HG03558 (cell line): ENCODE measurements at regions not wholly inside any gene's neighbourhood (a gene's known extent, or its start where the extent isn't known, plus 50 kb on each side); places are given as distances from the start of the nearest gene placed in this dataset.
A peak's percentile ranks its signal among the peaks of the same experiment; 100 is the strongest.

ENCODE experiments used
- ATAC-seq: cut with Tn5 transposase; IDR thresholded peaks from one replicate; pipeline ENCODE4 v1.9.1; 2021; ENCODE audit warnings: moderate number of reproducible peaks; ENCODE audit not compliant: unreplicated experiment; ENCODE audit errors: extremely low read depth

DNA sequence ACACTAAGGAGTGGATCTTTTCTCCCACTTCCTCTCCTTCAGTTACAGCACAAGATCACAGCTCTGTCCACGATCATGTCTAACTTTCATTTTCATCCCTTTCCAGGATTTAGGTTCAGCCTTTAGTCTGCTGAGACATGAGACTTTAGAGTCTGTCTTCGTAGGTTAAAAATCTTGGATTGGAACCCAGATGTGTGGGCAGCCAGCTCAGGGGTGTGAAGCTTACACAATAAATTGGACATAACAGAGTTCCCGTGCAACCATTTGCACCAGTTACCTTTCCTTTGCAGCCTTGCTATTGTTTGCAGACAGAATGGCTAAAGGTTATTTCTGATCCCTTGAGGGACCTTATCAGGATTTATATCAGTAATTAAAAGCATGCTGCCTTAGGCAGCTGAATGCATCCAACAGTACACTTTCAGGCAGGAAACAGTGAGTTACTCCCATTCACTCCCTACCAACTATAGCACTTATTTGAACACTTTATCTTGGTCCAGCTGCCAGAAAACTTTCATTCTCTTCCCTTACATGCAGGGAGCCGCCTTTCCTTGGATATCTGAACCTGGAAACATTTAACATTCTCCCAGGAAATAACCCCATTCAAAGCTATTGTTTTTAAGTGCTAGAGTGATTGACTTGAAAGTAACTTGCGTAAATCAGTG, 87.3 kb downstream of the TMEM100 start:
- no peak for ATAC-seq

DNA sequence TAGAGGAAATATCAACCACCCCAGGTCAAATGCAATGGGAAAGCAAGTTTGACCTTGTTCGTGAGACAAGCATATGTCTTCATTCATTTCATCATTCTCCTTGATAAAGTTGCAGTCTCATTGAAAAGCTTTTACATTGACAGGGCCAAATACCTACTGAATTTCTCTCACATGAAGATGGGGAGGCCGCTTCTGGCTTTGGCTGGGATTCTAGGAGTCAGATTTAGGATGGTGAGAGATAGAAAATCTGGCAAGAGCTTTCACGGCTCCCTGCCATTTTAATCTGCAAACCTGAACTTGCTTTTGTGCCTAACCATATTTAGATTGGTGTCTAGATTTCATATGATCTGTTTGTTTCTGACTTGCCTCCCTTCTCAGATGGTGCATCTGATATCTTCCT, 88.0 kb downstream of the TMEM100 start:
- no peak for ATAC-seq

DNA sequence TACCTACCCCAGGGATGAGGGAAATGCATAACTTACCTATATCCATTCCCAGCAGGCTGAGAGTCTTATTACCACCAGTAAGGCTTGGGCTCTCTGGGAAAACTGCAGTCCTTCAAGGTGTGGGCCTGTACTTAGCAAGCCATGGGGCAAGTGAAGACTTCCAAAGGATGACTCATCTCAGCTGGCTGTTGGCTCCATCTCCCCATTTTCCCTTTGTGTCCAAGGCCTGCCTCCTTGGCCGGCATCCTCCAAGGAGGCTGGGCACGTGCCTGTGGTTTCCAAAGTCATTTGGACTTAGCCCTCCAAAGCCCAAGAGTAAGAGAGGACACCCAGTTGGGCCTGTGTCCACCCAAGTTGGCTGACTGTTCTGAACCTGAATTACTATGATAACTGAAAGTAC, 89.8 kb downstream of the TMEM100 start:
- no peak for ATAC-seq

DNA sequence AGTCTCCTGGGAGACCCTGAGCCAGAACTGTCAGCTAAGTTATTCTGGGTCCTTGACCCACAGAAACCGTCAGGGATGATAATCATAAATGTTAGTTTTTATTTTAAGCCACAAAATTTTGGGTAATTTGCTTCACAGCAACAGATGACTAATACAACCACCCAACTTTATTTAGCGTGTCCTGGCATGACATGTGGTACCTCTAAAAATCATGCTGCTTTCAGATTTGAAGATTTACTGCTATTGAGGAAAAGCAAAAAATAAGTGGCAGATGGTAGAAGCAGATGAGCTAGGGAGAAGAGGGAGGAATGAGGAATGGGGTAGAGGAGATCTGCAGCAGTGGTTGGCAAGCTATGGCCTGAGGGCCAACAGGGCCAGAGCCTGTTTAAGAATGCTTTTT, 90.4 kb downstream of the TMEM100 start:
- ATAC-seq: no peak

DNA sequence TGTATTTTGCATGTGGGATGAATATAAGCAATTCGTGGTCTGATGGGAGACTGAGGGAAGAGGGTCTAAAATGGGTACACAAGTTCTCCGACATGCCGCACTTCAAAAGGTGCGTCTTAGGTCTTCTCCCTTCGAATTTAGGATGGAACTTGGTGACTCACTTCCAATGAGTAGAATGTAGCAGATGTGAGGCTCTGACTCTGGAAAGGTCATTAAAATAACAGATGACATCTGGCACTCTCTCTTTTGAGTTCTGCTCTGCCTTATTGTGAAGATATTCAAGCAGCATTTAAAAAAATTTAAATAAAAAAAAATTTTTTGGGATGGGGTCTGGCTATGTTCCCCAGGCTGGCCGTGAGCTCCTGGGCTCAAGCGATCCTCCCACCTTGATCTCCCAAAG, 92.7 kb downstream of the TMEM100 start:
- ATAC-seq: no peak

DNA sequence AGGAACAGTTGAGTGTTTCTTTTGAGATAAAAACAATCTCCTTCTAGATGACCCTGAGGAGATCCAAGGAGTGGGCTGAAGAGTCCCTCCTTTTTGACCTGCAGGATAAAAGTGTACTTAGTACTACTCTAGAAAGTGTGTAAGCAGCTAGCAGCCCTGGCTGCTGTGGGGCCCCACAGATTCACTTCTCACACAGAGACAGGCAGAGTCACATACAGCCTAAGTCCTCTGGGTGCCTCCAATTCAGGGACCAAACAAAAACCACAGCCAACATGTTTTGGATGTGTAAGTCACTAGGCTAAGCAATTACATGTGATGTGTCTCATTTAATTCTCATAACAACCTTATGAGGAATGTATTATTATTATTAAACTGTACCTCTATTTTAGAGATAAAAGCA, 97.1 kb downstream of the TMEM100 start:
- ATAC-seq: no peak

DNA sequence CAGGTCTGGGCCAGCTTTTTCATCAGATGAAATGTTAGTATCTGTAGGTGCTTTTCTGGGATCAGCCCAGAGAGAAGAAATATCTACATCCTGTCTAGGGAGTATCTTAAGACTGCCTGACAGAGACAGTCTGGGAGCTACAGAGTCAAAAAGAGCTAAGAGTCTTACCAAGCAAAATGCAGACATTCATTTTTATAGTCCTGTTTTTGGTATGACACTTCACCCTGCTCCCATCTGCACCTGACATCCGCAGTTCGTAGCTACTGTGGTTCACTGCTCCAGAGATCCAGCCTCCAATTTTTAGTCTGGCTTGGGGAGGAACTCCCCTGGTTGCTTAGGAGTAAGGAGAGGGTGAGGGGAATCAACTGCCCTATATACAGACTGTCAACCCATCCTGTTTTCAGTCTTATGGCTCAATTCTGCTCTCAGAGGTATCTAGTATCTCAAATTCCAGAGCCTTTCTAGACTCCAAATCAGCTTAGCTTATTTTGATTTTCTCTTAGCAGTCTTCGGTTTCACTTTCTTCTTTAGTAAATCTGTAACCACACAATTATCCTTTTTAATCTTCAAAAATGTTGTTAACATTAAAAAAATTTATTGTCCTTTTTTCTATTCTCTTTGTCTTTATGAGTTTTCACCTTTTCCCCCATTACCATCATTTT, 97.8 kb downstream of the TMEM100 start:
- ATAC-seq: peak; percentile 47

DNA sequence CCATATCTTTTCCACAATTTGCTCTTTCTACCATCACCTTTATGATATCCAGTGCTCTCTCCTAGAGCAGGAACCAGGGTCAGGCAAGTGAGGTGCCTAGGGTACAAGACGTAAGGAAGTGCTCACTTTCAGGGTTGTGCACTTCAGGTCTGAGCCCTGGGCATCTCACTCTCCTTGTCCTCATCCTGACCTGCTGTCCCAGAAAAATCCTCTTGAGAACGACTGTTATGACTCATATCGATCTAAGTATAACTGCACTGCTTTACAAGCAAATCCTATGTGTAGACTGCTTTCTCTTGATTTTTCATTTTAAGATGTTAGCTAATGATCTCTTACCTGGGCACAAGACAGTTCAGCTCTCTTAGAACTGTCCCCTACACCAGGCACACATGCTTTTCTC, 100.1 kb downstream of the TMEM100 start:
- no peak for ATAC-seq

DNA sequence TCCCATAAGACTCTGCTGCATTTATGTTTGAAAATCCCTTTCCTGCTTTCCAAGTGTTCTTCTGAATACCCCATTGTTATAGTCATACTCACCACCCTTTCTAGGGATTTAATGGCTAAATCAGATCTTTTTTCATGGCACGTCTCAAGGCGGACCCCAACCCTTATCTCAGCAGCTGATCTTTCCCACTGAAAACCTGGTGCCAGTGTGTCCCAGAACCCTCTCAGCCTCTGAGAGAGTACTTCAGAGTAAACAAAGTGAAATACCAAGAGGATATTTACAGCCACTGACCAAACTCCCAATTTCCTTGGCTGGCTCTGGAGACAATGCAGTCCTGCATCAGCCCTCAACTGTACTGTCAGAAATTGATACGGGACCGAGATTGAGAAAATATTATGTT, 101.7 kb downstream of the TMEM100 start:
- ATAC-seq: no peak

DNA sequence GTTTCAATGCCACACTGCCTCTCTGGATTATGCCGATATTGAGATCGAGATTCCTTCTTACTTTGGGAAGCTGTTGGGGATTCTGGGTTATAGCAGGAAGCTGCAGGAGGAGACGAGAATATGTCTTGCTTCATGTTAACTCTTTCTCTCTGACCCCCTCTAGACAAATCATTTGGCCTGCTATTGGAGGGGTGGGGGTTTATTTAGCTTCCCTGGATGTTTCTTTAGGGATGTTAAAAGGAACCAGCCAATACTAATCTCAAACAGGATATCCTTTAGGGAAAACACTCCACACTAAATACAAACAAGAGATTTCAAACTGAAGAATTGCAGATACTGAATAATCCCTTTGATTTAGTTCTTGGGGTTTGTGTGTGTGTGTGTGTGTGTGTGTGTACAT, 102.6 kb downstream of the TMEM100 start:
- no peak for ATAC-seq

DNA sequence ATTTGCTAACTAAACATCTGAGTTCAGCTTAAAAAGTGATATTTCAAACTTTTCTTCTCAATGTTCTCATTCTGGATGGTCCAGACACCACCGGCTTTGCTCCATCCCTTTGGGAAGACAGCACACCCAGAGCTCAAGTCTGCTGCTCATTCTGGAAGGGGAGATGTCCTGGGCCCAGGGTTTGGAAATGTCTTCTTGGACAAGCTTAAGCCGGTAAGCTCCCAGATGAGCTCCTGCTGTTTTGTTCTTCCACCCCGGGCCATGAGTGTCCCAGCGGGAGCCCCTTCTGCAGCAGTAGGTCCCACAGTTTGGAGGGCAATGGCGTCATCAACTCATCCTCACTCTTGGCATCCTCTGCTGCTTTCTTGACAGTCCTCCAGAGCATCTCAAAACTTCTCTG, 105.2 kb downstream of the TMEM100 start:
- no peak for ATAC-seq

DNA sequence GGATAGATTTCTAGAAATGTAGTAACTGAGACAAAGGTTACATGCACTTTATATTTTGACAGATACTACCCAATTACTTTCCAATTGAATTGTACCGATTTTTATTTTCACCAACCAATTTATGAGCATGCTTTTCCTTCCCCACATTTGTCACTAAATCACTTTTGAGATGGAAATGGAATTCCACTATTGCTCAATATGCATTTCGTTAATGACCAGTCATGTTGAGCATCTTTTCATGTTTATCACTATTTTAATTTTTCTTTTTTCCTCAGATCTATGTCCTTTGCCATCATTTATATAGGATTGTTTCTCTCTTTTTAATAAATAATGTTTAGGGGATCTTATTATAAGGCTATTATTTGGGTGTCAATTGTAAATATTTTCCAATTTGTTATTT, 102.8 kb upstream of the SMIM36 start:
- no peak for ATAC-seq

DNA sequence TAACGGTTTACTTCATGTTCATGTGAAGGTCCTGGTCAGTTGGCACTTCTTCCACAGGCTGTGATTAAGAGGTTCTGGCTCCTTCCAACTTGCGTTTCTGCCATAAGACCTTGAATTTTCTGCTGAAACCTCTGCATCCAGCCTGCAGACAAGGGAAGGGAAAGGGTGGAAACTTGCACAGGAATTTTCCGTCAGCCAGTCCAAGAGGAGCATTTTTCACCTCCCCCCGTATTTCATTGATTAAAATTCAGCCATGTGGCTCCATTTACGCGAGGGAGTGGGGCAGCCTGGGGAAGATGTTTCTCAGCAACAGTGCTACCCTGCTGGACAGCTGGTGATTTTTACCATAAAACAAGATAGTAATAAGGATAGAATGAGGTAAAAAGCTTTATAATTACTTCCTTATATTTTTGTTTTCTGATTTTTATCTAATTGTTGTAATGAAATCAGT, 101.5 kb upstream of the SMIM36 start:
- no peak for ATAC-seq

DNA sequence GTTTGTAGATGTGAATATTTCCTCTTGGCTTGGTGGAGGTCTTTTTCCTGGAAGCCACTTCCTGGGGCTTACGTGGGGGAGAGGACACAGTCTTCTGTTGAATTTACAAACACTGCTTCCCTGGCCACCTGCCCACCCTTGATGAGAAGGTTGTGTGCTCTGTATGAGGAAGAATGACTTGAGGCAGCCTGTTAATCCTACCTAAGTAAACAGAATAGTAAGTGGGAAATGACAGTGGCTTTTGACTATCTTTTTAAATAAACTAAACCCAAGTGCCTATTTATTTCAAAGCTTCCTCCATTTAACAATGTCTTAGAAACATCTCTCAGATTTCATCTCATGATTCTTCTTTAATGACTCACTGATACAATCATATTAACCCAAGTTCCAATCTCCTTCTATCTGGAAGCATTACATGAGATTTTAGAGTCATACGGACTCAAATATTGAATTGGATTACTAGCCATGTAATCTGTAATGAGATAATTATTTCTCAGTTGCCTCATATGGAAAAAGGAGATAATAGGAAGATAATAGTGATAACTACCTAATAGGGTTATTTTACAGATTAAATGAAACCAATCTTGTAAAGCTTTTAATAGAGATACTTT, 96.6 kb upstream of the SMIM36 start:
- ATAC-seq: no peak

DNA sequence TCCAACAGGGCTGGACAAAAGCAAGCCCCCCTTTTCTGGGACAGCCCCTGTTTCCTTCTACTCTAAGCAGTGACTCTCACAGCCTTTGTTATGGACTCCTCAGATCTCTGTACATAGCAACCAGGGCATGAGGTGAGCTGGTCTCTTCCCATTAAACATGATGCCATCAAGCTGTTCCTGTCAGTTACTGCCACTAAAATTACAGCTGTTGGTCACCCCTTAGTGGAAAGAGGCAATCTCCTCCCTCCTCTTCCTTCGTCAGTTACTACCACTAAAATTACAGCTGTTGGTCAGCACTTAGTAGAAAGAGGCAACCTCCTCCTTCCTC, 95.2 kb upstream of the SMIM36 start:
- ATAC-seq: no peak

DNA sequence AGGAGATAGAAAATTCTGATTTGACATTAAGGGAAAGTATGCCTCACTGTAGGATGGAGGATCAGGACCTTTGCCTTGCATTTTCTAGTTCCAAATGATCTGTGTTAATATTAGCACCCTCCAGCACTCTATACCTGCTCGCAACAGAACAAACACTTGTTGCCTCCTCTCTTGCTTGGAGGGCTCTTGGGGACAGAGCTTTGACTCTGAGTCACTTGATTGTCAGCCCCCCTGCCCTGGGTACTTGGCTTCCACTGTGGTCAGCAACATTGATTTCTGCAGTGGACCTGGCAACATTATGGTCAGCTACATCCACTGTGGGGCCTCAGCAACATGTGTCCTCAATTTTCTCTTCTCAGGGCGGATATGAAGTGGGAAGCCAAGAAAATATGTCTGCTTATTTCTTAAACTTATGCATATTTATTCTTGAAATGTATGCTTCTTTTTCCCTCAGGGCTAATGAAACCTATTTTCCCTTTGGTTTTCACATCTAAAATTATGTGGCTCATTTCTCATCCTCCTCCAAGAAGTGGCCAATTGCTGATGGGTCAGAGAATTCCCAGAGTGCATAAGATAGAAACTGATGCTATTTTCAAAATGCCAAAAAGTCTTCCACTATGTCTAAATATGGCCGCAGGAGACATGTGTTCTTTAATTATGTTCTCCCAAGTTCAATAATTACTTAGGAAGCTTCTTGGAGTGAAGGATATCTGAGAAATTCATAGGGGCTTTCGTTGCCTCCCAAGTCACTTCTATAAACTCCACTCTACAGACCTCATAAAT, 94.6 kb upstream of the SMIM36 start:
- no peak for ATAC-seq

DNA sequence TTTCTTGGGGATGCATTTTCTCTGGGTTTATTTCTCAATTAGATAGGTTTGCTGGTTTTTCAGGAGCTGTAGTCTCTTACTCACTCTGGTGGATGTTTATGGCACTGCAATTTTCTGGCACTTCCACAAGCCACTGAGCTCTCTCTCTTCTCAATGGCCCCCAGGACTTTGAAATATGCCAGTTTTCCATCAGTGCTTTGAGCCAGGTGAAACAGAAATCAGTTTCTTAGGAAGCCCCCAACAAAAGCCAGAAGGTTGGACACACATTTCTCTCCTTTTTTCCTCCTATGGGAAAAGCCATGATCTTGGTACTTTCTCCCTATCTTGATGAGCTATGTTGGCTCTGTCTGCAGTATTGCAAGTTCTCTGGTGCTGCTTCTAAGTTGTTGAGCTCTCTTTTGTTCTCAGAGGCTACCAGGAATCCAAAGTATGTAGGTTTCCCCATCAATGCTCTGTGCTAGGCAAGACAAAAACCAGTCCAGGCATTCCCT, 90.7 kb upstream of the SMIM36 start:
- no peak for ATAC-seq

DNA sequence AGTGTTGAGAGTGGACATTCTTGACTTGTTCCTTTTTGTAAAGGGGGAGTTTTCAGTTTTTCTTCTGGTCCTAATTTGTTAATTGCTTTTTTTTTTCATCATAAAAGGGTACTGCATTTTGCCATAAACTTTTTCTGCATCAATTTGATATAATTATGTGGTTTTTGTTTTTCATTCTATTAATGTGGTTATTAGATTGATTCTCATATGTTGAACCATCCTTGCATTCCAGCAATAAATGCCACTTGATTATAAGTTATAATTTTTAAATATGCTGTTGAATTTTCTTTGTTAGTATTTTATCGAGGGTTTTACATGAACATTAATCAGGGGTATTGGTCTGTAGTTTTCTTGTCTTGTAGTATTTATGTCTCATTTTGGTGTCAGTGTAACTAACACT, 87.2 kb upstream of the SMIM36 start:
- ATAC-seq: no peak

DNA sequence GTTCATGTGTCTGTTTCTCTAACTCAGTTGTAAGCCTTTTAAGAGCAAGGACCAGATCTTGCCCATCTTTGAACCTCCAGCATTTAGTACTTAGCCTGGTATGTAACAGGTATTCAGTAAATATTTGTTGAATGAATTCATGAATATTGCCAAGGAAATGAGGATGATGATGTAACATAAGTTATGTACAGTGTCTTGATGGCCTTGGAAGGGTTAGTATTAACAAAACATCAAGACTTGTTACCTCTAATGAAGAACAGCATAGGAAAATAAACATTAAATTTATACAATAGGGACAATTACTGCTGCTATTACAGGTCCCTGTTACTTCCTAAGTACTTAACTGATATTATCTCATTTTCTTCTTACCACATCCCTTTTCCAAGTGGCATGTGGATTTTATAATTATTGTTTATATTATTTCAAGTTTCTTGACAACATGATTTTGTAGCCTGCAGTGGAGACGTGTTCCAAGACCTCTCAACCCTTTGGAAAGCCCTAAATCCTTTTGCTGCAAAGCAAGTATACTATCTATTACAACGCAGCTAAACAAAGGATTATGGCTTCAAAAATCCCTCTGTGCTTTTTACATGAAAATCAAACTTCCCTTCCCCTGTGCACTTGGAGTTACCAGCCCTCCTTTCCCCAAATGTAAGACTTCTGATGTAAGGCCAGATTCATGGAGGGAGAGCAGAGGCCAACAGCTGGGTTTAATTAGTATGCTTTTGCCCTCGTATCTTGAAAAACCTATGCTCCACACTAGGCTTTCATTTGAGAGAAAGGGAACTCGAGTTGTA, 77.4 kb upstream of the SMIM36 start:
- no peak for ATAC-seq

DNA sequence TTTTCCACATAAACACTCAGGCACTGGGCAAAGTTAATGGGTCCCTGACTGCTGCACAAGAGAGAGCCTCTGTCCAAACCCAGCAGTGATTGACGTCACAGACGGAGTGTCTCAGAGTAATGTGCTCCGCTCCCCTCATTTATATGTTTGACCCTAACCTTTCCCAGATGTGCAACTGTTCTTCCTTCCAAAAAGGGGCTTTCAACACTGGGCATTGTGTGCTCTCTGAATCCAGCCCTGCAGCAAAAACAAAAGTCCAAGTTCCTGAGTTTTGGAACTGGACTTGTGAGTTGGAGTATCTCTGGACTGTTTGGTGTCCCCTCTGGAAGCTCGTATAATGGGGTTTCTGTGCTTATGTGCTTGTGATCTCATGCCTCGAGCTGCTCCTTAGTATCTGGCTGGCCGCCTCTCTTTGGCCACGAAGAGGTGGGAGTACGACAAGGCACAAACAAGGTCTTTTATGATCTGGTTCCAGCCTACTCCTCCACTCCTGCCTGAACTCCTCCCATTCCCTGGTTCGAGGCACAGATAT, 76.4 kb upstream of the SMIM36 start:
- no peak for ATAC-seq
